Tibial nerve (tissue), 4 donors: ENCODE measurements at regions not wholly inside any gene's neighbourhood (a gene's known extent, or its start where the extent isn't known, plus 50 kb on each side); places are given as distances from the start of the nearest gene placed in this dataset.

Experiments
- DNase-seq, 2 donors: peaks; one replicate each; pipeline ENCODE4 v3.0.0-alpha.2; 2019; ENCODE audit warnings: low spot score in 2 of 2
- H3K27ac ChIP-seq, 4 donors: fragments of 200-600 bp; sonication (generic) in 3 of 4; one replicate each; pipeline ENCODE4 v1.5.1; 2017 to 2019; ENCODE audit warnings: mild to moderate bottlenecking in 1 of 4
- H3K27me3 ChIP-seq, 2 donors: fragments of 200-600 bp; sonication (generic) in 1 of 2; one replicate each; pipeline versions ENCODE4 v1.5.1 to v1.6.0; 2017 to 2019
- H3K36me3 ChIP-seq, 3 donors: fragments of 200-600 bp; sonication (generic); one replicate each; pipeline ENCODE4 v1.5.1; 2018 to 2019
- H3K4me1 ChIP-seq, 4 donors: fragments of 200-600 bp; sonication (generic) in 3 of 4; one replicate each; pipeline ENCODE4 v1.5.1; 2017 to 2019
- H3K4me3 ChIP-seq, 4 donors: fragments of 200-600 bp; sonication (generic) in 3 of 4; one replicate each; pipeline ENCODE4 v1.5.1; 2017 to 2019; ENCODE audit warnings: mild to moderate bottlenecking in 1 of 4, moderate library complexity in 1 of 4
- H3K9me3 ChIP-seq, 4 donors: fragments of 200-600 bp; sonication (generic) in 3 of 4; one replicate each; pipeline ENCODE4 v1.5.1; 2017 to 2019
- CTCF ChIP-seq, 5 experiments: fragments of 200-600 bp in 3 of 5; fragments of 450-650 bp in 2 of 5; sonication (generic) in 3 of 5; IDR thresholded peaks; one replicate each; pipeline ENCODE4 v1.5.1; 2016 to 2019; ENCODE audit warnings: antibody characterized with exemption in 5 of 5, mild to moderate bottlenecking in 3 of 5, moderate library complexity in 2 of 5
- EP300 ChIP-seq, 2 donors: sonication (generic); formaldehyde crosslinking; IDR thresholded peaks; one replicate each; pipeline ENCODE4 v1.6.1; 2017; ENCODE audit warnings: antibody characterized with exemption in 2 of 2, mild to moderate bottlenecking in 1 of 2
- POLR2A ChIP-seq, 2 donors: fragments of 450-650 bp; IDR thresholded peaks; one replicate each; pipeline ENCODE4 v1.6.1; 2017; ENCODE audit warnings: antibody characterized with exemption in 2 of 2, mild to moderate bottlenecking in 2 of 2, moderate library complexity in 2 of 2
- WGBS, 2 donors: methylation state at CpG; one replicate each; pipeline ENCODE4 v1.1.5; 2018; 5-methylcytosine and 5-hydroxymethylcytosine counted together

GRCh38 chrX:16386126-16386525, 218.8 kb downstream of the MAGEB17 start:
- DNase-seq: no peak
- Histone ChIP-seq H3K27ac (no peak overlapping the region), H3K4me1 (no peaks in the 10 kb centered on the region)

GRCh38 chrX:16392597-16392996, 225.3 kb downstream of the MAGEB17 start:
- Histone ChIP-seq H3K9me3 (no peaks in the 10 kb centered on the region), H3K4me1 (no peaks in the 10 kb centered on the region), H3K4me3 (no peak overlapping the region), H3K36me3 (no peaks in the 10 kb centered on the region), H3K27me3 (peaks cover 0 to 3% of the 10 kb centered on the region in 2 donors), H3K27ac (no peak overlapping the region)
- DNase-seq: no peak
- TF ChIP-seq CTCF (IDR thresholded peaks at IDR 0.05) (no peak), POLR2A (IDR thresholded peaks at IDR 0.05) (no peak), EP300 (IDR thresholded peaks at IDR 0.05) (no peak)
- WGBS, 2 donors: 86 to 93% methylated on average over 2 of the region's 2 CpGs

More at GRCh38 chrX:16386126-16386525, 218.8 kb downstream of the MAGEB17 start:
- Histone ChIP-seq H3K4me3 (no peak overlapping the region), H3K27me3 (peaks cover 0 to 3% of the 10 kb centered on the region in 2 donors), H3K36me3 (no peaks in the 10 kb centered on the region), H3K9me3 (no peaks in the 10 kb centered on the region)
- TF ChIP-seq CTCF (IDR thresholded peaks at IDR 0.05) (no peak), POLR2A (IDR thresholded peaks at IDR 0.05) (no peak), EP300 (IDR thresholded peaks at IDR 0.05) (no peak)

GRCh38 chrX:16394290-16394689, 227.0 kb downstream of the MAGEB17 start:
- no peak overlapping the region for H3K4me3 ChIP-seq
- WGBS, 2 donors: 73 to 75% methylated on average over 3 of the region's 3 CpGs
- H3K9me3 ChIP-seq: no peaks in the 10 kb centered on the region

GRCh38 chrX:16403808-16404207, 236.5 kb downstream of the MAGEB17 start:
- Histone ChIP-seq H3K4me1 (no peaks in the 10 kb centered on the region), H3K27me3 (peaks cover 0 to 4% of the 10 kb centered on the region in 2 donors), H3K36me3 (no peaks in the 10 kb centered on the region), H3K9me3 (no peaks in the 10 kb centered on the region), H3K27ac (no peak overlapping the region), H3K4me3 (no peak overlapping the region)
- DNase-seq: no peak
- WGBS, 2 donors: 47 to 66% methylated on average over 1 to 2 of the region's 2 CpGs
- no peak for TF ChIP-seq CTCF (IDR thresholded peaks at IDR 0.05)
- no peak for TF ChIP-seq EP300 (IDR thresholded peaks at IDR 0.05)

More at GRCh38 chrX:16394290-16394689, 227.0 kb downstream of the MAGEB17 start:
- TF ChIP-seq CTCF (IDR thresholded peaks at IDR 0.05): no peak
- no peak for TF ChIP-seq POLR2A (IDR thresholded peaks at IDR 0.05)
- TF ChIP-seq EP300 (IDR thresholded peaks at IDR 0.05): no peak
- no peaks in the 10 kb centered on the region for H3K36me3 ChIP-seq
- H3K27me3 ChIP-seq: peaks cover 0 to 3% of the 10 kb centered on the region in 2 donors
- no peaks in the 10 kb centered on the region for H3K4me1 ChIP-seq
- no peak overlapping the region for H3K27ac ChIP-seq
- DNase-seq: no peak

- WGBS, 2 donors: 80 to 88% methylated on average over 1 of the region's 1 CpG
- Histone ChIP-seq H3K9me3 (no peaks in the 10 kb centered on the region), H3K27me3 (no peaks in the 10 kb centered on the region), H3K4me3 (no peak overlapping the region), H3K4me1 (no peaks in the 10 kb centered on the region), H3K36me3 (no peaks in the 10 kb centered on the region), H3K27ac (no peak overlapping the region)
- no peak for TF ChIP-seq EP300 (IDR thresholded peaks at IDR 0.05)
- no peak for TF ChIP-seq CTCF (IDR thresholded peaks at IDR 0.05)
- TF ChIP-seq POLR2A (IDR thresholded peaks at IDR 0.05): no peak
- DNase-seq: no peak
Observed at GRCh38 chrX:16416588-16416987, 233.4 kb upstream of the S100G start.
